T47D (cell line): ENCODE measurements at regions not wholly inside any gene's neighbourhood (a gene's known extent, or its start where the extent isn't known, plus 50 kb on each side); places are given as distances from the start of the nearest gene placed in this dataset.

ENCODE experiments used
- DNase-seq, 2 experiments: peaks; one replicate each; pipeline versions ENCODE4 v3.0.0 to v3.0.0-alpha.2; 2011 to 2012; ENCODE audit warnings: low read depth in 1 of 2, low spot score in 1 of 2
- JUND ChIP-seq: IDR thresholded peaks from 2 replicates; pipeline ENCODE4 v1.6.1; 2012; ENCODE audit warnings: low read depth
- in situ Hi-C: cut with HindIII; loops from 2 replicates; pipeline ENCODE4 v1.10.0; 2016; ENCODE audit warnings: low sequenced_read_pairs, low pct_unique_long_range_greater_than_20kb

DNA sequence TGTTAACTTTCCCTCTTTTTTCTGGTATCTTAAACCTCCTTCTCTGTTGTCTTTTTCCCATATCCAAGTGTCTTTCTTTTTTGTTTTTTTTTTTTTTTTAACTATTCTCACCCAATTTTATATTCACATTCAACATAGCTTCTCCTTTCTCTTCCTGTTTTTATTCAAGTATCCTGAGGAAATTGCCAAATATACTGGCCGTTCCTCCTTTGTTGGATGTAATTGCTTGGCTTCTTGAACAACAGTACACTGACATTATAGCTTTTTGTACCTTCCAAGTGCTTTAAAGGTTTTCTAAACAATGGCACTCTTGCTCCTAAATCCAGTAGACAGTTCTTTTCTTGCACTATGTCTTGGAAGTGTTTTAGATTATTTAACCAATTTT lies 1146.8 kb downstream of the MAT2B start:
- DNase-seq: no peak
- TF ChIP-seq JUND: no peak
- in situ Hi-C loops: no loop called here

DNA sequence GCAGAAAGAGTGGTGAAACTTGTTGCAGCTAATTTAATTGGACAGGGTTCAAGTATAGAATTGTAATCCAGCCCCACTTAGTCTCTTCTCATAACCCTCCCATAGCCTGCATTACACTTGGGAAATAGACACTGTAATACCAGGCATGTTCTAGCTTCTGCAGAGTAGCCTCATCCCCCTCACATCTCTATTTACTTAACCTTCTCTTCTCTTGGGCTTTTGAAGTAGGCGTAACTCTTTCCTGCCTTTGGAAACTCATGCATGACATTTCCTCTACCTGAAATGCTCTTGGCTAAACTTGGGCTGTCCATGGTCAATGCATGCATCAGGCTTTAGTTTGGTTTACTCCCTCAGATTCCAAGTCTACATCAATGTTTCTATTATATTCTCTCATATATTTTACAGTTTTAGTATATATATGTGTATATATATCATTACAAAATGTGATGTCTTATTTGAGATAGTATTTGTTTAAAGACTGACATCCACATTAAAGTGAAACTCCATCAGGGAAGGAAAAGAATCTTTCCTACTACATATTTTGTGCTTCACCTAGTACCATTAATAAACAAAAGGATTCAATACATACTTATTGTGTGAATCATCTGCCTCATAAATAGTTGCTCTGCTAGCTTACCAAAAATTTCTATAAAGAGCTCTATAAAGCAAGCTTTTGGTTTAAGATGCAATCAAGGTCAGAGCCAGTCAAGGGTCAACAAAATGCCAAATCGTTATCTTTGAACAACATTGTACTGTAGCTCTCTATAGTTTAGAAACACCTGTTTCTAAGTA lies 1158.0 kb downstream of the MAT2B start:
- in situ Hi-C loops: no loop called here
- DNase-seq: no peak
- no peak for TF ChIP-seq JUND

DNA sequence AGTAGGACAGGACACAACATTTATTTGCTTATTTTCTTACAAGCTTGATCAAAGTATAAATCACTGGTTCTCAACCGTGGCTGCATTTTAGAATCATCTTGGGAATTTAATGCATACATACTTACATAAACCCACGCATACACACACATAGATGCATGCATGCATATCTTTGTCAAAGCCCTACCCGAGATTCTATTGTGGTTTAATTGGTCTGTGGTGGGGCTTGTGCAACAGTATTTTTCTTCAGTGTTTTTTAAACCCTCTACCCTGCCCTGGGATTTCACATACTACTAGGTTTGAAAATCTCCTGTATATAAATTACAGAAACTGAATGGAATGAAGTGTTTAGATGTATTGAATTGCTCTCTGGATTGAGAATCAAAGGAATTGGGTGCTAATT lies 1166.2 kb downstream of the MAT2B start:
- TF ChIP-seq JUND: no peak
- in situ Hi-C loops: no loop called here

DNA sequence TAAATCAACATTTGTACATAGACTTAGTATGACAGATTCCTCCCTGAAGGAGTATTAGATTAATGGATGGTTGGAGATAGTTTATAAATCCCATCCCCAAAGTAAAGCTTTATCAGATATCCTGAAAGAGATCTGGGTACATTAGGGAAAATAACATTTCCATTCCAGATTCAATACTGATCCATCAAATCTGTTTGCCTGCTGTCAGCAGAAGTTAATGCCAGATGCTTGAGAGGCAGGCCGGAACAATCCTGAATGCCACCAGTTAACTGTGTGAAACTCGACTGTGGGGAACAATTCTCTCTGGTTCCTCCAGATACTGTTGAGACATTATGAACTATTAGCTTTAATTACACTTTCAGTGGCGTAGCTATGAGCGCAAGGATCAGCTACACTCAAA lies 1166.8 kb downstream of the MAT2B start:
- in situ Hi-C loops: no loop called here
- no peak for DNase-seq
- TF ChIP-seq JUND: no peak

More for the DNA sequence above, 1166.2 kb downstream of the MAT2B start:
- DNase-seq: no peak

DNA sequence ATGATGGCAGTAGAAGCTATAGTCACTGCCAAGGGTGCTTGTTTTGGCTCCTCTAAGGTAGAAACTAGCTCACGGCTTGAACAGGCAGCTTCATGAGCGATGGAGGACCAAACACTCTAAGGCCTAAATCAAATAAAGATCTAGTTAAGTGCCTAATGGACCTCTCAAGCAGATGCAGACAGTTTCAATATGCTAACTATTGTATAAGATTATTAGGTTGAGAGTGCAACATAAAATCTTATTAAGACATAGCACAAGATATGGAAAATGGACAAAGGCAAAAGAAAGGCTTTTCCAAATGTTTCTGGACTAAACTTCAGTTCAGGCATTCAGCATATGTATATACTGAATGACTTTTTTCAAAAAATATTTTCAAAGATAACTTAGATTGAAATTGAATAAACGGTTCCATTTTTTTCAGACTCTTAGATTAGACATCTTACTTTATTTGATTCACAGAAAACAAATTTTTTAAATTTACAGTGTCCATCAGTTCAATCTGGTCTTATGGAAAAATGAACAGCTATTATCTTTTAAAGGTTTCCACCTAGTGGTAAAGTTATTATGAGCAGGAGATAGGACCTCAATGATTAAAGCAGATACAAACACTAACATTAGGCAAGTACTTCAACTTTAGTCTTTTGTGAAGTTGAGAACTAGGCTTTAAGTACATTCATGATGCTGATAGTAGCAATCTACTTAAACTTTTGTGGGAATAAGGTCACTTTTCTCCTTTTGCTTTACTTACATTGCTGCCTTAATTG lies 1167.7 kb downstream of the MAT2B start:
- peak; percentile 26 to 55 for DNase-seq
- TF ChIP-seq JUND: no peak
- in situ Hi-C loops: no loop called here

DNA sequence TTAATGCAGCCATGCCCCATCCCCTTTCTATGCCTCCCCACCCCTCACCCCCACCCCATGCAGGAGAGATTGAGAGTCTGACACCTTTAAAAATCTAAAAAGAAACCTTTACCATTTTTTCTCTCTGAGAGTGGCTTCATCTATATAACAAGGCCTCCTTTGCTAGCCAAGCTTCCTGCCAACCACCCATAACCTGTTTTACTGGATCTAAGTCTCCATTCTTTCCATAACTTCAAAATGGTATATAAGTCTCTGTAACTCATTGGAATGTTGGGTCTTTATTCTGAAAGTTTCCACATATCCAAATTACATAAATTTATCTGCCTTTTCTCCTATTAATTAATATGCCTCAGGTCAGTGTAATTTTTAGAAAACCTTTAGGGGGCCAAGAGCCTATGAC lies 1174.0 kb downstream of the MAT2B start:
- in situ Hi-C loops: no loop called here
- DNase-seq: peak; percentile 10 to 82
- no peak for TF ChIP-seq JUND

DNA sequence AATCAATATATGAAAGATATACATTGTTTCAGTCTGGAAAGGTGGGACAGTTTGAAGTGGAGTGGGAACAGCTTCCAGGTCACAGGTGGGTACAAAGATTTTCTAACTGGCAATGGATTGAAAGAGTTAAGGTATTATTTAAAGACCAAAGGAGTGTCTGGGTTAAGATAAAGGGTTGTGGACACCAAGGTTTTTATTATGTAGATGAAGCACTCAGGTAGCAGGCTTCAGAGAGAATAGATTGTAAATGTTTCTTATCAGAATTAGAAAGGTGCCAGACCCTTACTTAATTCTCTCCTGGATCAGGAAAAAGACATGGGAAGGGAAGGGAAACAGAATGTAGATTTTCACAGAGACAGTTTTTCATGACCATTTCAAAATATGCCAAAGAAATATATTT lies 1174.8 kb downstream of the MAT2B start:
- in situ Hi-C loops: no loop called here
- DNase-seq: no peak
- no peak for TF ChIP-seq JUND

DNA sequence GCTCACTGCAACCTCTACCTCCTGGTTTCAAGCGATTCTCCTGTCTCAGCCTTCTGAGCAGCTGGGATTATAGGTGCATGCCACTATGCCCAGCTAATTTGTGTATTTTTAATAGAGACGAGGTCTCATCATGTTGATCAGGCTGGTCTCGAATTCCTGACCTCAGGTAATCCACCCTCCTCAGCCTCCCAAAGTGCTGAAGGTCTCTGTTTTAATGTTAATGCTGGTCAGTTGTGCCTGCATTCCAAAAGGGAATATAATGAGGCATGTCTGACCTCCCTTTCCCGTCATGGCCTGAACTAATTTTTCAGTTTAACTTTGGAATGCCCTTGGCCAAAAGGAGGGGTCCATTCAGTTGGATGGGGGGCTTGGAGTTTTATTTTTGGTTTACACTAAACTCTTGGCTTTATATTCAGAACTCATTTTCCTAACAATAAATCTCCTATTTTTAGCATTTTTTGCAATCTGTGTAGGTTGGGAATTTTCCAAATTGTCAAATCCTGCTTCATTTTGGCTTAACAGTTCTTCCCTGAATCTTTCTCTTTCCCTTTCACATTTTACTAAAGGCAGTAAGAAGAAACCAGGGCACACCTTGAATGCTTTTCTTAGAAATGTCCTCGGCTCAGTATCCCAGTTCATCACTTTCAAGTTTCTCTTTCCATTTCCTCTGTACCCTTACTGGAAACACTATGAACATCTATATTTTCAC lies 1175.5 kb downstream of the MAT2B start:
- in situ Hi-C loops: no loop called here
- DNase-seq: no peak
- no peak for TF ChIP-seq JUND

DNA sequence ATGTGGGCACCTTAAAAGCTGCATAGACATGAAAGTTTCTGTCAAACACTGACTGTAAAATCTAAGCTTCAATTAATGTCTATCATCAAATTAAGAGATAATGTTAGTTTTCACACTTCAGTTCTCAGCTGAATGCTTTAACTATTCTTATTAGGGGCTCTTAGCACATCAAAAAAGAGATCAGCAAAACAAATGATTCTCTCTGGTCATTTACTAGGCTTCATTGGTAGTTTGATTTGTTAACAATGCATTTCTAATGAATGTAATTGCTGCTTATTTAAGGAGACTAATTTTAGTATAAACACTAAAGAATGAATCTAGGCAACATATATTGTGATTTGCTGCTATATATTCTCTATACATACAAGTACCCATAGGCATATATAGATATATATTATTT lies 1182.0 kb downstream of the MAT2B start:
- no peak for TF ChIP-seq JUND
- DNase-seq: no peak
- in situ Hi-C loops: no loop called here

DNA sequence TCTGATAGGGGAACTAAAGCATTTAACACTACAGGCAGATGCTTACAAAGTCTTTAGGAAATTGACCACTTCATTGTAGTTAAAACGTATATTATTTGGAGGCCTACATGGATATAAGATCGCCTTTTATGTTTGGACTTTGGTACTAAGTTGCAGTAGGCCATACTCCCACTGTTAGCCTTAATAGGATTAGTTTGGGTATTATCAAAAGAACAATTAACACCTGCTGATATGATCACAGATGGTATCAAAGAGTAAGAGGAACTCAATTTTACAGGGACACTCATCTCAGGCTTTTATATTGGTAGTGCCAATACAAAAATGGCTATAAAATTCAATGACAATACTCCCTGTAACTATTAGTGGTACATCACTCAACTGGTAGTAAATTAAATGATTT lies 1183.0 kb downstream of the MAT2B start:
- no peak for TF ChIP-seq JUND
- no peak for DNase-seq
- in situ Hi-C loops: no loop called here

DNA sequence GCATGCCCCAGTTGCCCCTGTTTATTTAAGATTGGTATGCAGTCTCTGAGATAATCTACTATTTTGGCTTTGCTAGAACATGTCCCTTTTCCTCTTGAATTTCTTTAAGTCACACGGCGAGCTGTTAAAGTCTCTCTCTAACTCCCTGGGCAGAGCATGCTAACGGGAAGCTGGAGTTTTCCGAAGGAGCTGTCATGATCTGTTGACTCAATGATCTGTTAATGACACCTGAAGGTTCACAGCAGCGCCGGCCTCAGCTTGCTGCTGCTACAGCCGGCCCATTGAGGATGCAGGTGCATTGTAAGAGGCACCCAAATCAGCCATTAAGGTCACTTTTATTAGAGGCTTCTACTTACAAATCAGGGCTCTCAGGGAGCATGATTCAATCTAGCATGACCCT lies 1203.4 kb downstream of the MAT2B start:
- DNase-seq: peak in 1 of 2 experiments; percentile 59
- TF ChIP-seq JUND: no peak
- in situ Hi-C loops: no loop called here

DNA sequence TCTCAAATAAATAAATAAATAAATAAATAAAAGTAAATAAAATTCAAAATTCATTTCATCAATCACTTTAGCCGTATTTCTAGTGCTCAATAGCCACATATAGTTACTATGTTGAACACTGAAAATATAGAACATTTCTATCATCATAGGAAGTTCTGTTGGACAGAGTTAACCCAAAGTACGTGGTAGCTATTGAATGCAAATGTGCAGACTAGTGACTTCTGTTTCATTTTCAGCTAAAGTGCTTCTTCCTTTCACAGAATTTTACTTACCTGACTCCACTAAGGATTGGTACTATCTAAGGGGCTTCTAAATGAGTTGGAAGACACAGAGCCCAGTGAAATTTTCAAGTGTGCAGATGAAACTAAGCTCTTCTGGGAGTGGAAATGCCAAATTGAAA lies 1208.3 kb downstream of the MAT2B start:
- no peak for TF ChIP-seq JUND
- no peak for DNase-seq
- in situ Hi-C loops: no loop called here

DNA sequence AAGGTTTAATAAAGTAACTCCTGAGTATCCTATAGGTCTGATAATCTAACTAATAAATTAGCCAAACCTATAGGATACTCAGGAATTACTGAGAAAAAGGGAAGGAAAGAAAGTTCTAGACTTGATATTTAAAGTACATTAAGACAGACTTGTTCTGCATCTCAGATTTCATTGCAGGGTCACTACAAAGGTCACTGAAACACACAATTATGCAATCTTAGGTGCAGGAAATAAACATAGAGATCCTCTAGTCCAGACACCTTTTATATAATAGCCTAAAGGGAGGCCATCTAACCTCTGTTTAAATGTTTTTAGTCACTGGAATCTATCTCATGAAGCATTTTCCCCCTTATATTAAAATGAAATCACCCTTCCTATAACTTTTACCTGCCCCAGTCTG lies 1215.7 kb downstream of the MAT2B start:
- in situ Hi-C loops: no loop called here
- no peak for DNase-seq
- TF ChIP-seq JUND: no peak
